GM23248 (cell line): ENCODE measurements at regions not wholly inside any gene's neighbourhood (a gene's known extent, or its start where the extent isn't known, plus 50 kb on each side); places are given as distances from the start of the nearest gene placed in this dataset.

Source experiments
- DNase-seq: peaks from one replicate; pipeline ENCODE4 v3.0.0-alpha.2; 2015
- H2AFZ ChIP-seq: fragments of 200-600 bp; sonication (generic); 2 replicates; pipeline ENCODE4 v1.6.1; 2016; ENCODE audit warnings: antibody characterized with exemption
- H3F3A ChIP-seq: fragments of 200-600 bp; sonication (generic); 2 replicates; pipeline ENCODE4 v1.6.1; 2016; ENCODE audit warnings: mild to moderate bottlenecking, antibody characterized with exemption, mixed run types; ENCODE audit not compliant: insufficient read depth
- H3K27ac ChIP-seq: fragments of 200-600 bp; sonication (generic); 2 replicates; pipeline ENCODE4 v1.5.1; 2016; ENCODE audit warnings: mild to moderate bottlenecking
- H3K27me3 ChIP-seq: fragments of 200-600 bp; sonication (generic); replicated peaks from 2 replicates; pipeline ENCODE4 v1.6.1; 2016; ENCODE audit warnings: mild to moderate bottlenecking; ENCODE audit not compliant: insufficient read depth
- H3K36me3 ChIP-seq: fragments of 200-600 bp; sonication (generic); 2 replicates; pipeline ENCODE4 v1.6.1; 2016; ENCODE audit warnings: low read depth, mild to moderate bottlenecking
- H3K4me1 ChIP-seq: fragments of 200-600 bp; sonication (generic); 2 replicates; pipeline ENCODE4 v1.6.1; 2016; ENCODE audit warnings: mild to moderate bottlenecking; ENCODE audit not compliant: insufficient read depth
- H3K4me2 ChIP-seq: fragments of 200-600 bp; sonication (generic); one replicate; pipeline ENCODE4 v1.6.1; 2016; ENCODE audit warnings: mild to moderate bottlenecking; ENCODE audit not compliant: unreplicated experiment
- H3K4me3 ChIP-seq: fragments of 200-600 bp; sonication (generic); 2 replicates; pipeline ENCODE4 v1.5.1; 2016; ENCODE audit warnings: mild to moderate bottlenecking
- H3K79me2 ChIP-seq: fragments of 200-600 bp; sonication (generic); 2 replicates; pipeline ENCODE4 v1.6.1; 2016; ENCODE audit warnings: mild to moderate bottlenecking; ENCODE audit not compliant: insufficient read depth
- H3K9ac ChIP-seq: fragments of 200-600 bp; sonication (generic); 2 replicates; pipeline ENCODE4 v1.6.1; 2016; ENCODE audit warnings: mild to moderate bottlenecking
- H3K9me2 ChIP-seq: fragments of 200-600 bp; sonication (generic); 2 replicates; pipeline ENCODE4 v1.6.1; 2016; ENCODE audit warnings: mixed run types, mild to moderate bottlenecking, moderate library complexity; ENCODE audit not compliant: insufficient read depth
- H3K9me3 ChIP-seq: fragments of 200-600 bp; sonication (generic); one replicate; pipeline ENCODE4 v1.6.1; 2017; ENCODE audit warnings: low read depth
- H4K20me1 ChIP-seq: fragments of 200-600 bp; sonication (generic); 2 replicates; pipeline ENCODE4 v1.6.0; 2016; ENCODE audit not compliant: insufficient read depth
- EZH2 ChIP-seq: fragments of 200-600 bp; sonication (generic); IDR thresholded peaks from 2 replicates; pipeline ENCODE4 v1.6.1; 2018; ENCODE audit warnings: antibody characterized with exemption, mild to moderate bottlenecking; ENCODE audit not compliant: insufficient read depth, poor library complexity, severe bottlenecking
- EZH2phosphoT487 ChIP-seq: fragments of 200-600 bp; sonication (generic); IDR thresholded peaks from 2 replicates; pipeline ENCODE4 v1.6.1; 2018; ENCODE audit warnings: antibody characterized with exemption, moderate library complexity, mild to moderate bottlenecking, low read depth; ENCODE audit not compliant: insufficient read depth
- WGBS, 2 experiments: methylation state at CpG; one replicate each; pipeline ENCODE4 v1.1.6; 2015 to 2017; ENCODE audit warnings: low lambda C conversion rate in 2 of 2, low coverage in 1 of 2; ENCODE audit errors: missing lambda C conversion rate in 2 of 2; 5-methylcytosine and 5-hydroxymethylcytosine counted together
- in situ Hi-C: fragments of 300-500 bp; cut with MboI; formaldehyde crosslinking; loops from 2 replicates; pipeline ENCODE4 v1.15.0; 2020

GRCh38 chr16:82384017-82384416, 214.0 kb upstream of the MPHOSPH6 start:
- Histone ChIP-seq H3K4me2 (no peak overlapping the region), H3K9me3 (no peaks in the 10 kb centered on the region), H3K27me3 (no peaks in the 10 kb centered on the region; the same call in 1 of the 2 replicates), H2AFZ (no peak overlapping the region), H3F3A (no peaks in the 10 kb centered on the region), H3K79me2 (no peaks in the 10 kb centered on the region), H3K9ac (no peak overlapping the region), H3K27ac (no peak overlapping the region), H3K4me1 (no peaks in the 10 kb centered on the region), H3K4me3 (no peak overlapping the region), H3K9me2 (no peaks in the 10 kb centered on the region), H3K36me3 (no peaks in the 10 kb centered on the region), H4K20me1 (no peaks in the 10 kb centered on the region)
- DNase-seq, result no peak
- in situ Hi-C loops, result no loop called here
- WGBS, 2 experiments, result 34 to 50% methylated on average over 4 of the region's 4 CpGs
- TF ChIP-seq EZH2, result no peak

- Histone ChIP-seq H4K20me1 (no peaks in the 10 kb centered on the region), H3K79me2 (no peaks in the 10 kb centered on the region), H3K4me2 (no peak overlapping the region), H3K9ac (no peak overlapping the region), H3K36me3 (no peaks in the 10 kb centered on the region), H3K4me3 (no peak overlapping the region), H3K27ac (no peak overlapping the region), H2AFZ (no peak overlapping the region), H3K9me3 (no peaks in the 10 kb centered on the region), H3F3A (no peaks in the 10 kb centered on the region), H3K4me1 (no peaks in the 10 kb centered on the region), H3K9me2 (no peaks in the 10 kb centered on the region), H3K27me3 (no peaks in the 10 kb centered on the region)
- TF ChIP-seq EZH2phosphoT487 (no peak), EZH2 (no peak)
- in situ Hi-C loops, result no loop called here
- WGBS, 2 experiments, result 17 to 27% methylated on average over 4 of the region's 4 CpGs
- DNase-seq, result no peak
Measured at GRCh38 chr16:82382521-82382920, 212.5 kb upstream of the MPHOSPH6 start.

- no peak overlapping the region for H3K9ac ChIP-seq
- no peak overlapping the region for H3K4me3 ChIP-seq
- no peaks in the 10 kb centered on the region for H4K20me1 ChIP-seq
- no peaks in the 10 kb centered on the region for H3K9me3 ChIP-seq
- WGBS, 2 experiments, result 22 to 32% methylated on average over 5 of the region's 5 CpGs
- no peak for DNase-seq
- no peak overlapping the region for H2AFZ ChIP-seq
- H3K27me3 ChIP-seq, result no peaks in the 10 kb centered on the region
- H3K4me2 ChIP-seq, result no peak overlapping the region
- H3K36me3 ChIP-seq, result no peaks in the 10 kb centered on the region
- H3K9me2 ChIP-seq, result no peaks in the 10 kb centered on the region
- no peaks in the 10 kb centered on the region for H3K79me2 ChIP-seq
- H3K4me1 ChIP-seq, result no peaks in the 10 kb centered on the region
- H3K27ac ChIP-seq, result no peak overlapping the region
- TF ChIP-seq EZH2 (no peak), EZH2phosphoT487 (no peak)
- in situ Hi-C loops, result no loop called here
- no peaks in the 10 kb centered on the region for H3F3A ChIP-seq
Measured at GRCh38 chr16:82379551-82379950, 209.5 kb upstream of the MPHOSPH6 start.

- in situ Hi-C loops, result no loop called here
- Histone ChIP-seq H3K4me3 (no peak overlapping the region), H3K9me3 (no peaks in the 10 kb centered on the region), H2AFZ (no peak overlapping the region), H3K4me1 (no peaks in the 10 kb centered on the region), H3K36me3 (no peaks in the 10 kb centered on the region), H3K9ac (no peak overlapping the region), H3K27me3 (peaks cover 5% of the 10 kb centered on the region; the same call in 1 of the 2 replicates), H3K9me2 (no peaks in the 10 kb centered on the region), H3K27ac (no peak overlapping the region), H4K20me1 (no peaks in the 10 kb centered on the region), H3K4me2 (no peak overlapping the region), H3F3A (no peaks in the 10 kb centered on the region), H3K79me2 (no peaks in the 10 kb centered on the region)
- WGBS, 2 experiments, result 0 to 1% methylated on average over 2 of the region's 2 CpGs
- no peak for DNase-seq
- TF ChIP-seq EZH2, result no peak
- TF ChIP-seq EZH2phosphoT487, result no peak
Measured at GRCh38 chr16:82373976-82374375, 204.0 kb upstream of the MPHOSPH6 start.

GRCh38 chr16:82370282-82370681, 200.3 kb upstream of the MPHOSPH6 start:
- 33 to 55% methylated on average over 1 of the region's 1 CpG for WGBS, 2 experiments
- Histone ChIP-seq H4K20me1 (no peaks in the 10 kb centered on the region), H3K27me3 (peaks cover 5% of the 10 kb centered on the region; the same call in 1 of the 2 replicates), H3K9ac (no peak overlapping the region), H3K4me1 (no peaks in the 10 kb centered on the region), H3K27ac (no peak overlapping the region), H3F3A (no peaks in the 10 kb centered on the region), H3K36me3 (no peaks in the 10 kb centered on the region), H3K9me3 (no peaks in the 10 kb centered on the region), H3K9me2 (no peaks in the 10 kb centered on the region), H3K79me2 (no peaks in the 10 kb centered on the region), H3K4me2 (no peak overlapping the region), H2AFZ (no peak overlapping the region), H3K4me3 (no peak overlapping the region)
- DNase-seq, result no peak
- in situ Hi-C loops, result no loop called here
- TF ChIP-seq EZH2phosphoT487 (no peak), EZH2 (no peak)
